Kidney capillary endothelial cell (primary cell): ENCODE measurements at regions not wholly inside any gene's neighbourhood (a gene's known extent, or its start where the extent isn't known, plus 50 kb on each side); places are given as distances from the start of the nearest gene placed in this dataset.
"Not testable (repeated sequence)": the region's sequence is repeated elsewhere in the genome, so short reads cannot be mapped to it uniquely, and the experiment has no call there.

Experiments
- DNase-seq: peaks from one replicate; pipeline ENCODE4 v3.0.0-alpha.2; 2018; ENCODE audit warnings: low spot score

DNA sequence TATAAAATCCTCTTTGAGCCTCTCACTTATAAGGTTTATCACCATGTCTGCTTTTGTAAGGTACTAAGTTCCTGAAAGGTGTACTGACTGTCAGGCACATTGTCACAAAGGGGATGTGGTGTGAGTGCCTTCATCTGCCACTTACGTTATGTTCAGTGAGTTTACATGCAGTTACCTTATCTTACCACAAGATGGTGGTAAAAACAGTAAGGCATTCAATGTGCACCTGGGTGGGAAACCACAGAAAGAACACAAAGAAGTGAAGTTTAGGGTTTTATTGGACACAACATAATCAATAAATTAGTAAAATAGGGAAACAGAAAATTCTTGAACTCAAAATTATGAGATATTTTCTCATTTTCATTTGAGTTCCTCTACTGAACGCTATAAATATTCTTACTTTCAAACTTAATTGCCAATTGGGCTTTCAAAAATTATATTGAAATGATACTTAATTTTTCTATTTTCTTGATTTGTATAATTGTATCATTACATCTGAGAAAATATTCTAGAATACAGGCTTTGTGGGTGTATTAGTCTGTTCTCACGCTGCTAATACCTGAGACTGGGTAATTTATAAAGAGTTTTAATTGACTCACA, 650.8 kb downstream of the PCDH7 start:
- peak; percentile 57 for DNase-seq

DNA sequence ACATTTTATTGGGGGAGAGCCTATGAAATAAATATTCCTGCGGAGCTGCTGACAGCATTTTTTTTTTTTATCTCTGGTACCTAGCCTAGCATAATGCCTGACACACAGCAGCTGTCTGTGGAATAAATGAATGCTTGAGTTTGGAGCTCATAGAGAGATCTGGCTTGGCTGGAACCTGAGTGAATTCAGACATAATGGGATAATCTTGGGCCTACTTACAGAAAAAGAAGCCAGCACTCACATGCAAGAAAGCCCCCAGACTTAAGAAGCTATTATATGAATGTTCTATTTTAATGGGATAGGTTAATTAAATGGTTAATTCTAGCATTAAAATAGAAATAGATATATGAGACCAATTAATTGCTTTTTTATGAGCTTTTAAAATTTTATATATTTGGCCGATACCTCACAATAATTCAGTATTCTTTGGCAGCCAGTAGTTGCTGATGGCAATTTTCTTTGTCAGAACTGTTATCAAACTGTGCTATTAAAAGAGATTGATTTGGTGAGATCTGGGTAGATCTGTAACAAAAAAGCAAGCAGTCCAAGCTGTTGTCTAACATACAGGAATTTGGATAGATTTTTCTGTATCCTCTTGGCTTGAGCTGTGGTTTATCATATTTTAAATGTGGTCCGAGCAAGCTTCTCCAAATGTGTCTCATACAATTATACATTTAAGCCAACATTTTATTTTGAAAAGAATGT, 654.2 kb downstream of the PCDH7 start:
- DNase-seq, result no peak

DNA sequence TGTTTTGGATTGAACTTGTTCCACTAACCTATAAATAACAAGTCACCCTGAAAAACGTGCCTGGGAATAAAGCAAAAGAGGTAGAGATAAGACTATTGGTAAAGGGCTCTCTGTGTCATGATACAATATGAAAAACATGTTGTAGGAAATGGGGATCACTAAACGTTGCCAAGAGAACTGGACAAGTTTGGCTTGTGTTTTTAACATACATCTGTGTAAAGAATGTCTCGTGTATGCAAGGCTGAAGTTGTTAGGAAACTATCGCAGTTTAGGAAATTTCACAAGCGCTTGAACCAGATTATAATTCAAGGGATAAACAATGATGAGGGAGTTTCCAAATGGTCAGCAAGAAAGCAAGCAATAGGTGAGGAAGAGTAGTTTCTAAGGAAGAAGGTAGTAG, 655.8 kb downstream of the PCDH7 start:
- no peak for DNase-seq

DNA sequence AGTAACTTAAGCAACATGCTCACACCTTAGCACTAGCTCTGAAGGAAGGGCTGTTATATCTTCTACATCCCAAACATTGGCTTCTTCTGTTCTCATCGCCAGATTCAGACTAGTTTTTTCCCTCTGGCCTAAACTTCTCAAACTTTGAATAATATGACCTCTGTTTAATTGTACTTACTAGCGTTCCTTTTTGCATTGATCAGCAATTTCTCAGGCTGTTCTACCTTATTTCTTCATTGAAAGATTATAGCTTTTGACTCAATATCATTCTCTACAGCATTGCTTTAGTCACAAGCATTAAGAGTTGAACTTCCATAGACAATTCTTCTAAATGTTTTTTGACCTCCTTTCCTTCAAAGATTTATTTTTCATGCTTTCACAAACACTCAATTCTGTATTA, 659.2 kb downstream of the PCDH7 start:
- DNase-seq, result no peak

DNA sequence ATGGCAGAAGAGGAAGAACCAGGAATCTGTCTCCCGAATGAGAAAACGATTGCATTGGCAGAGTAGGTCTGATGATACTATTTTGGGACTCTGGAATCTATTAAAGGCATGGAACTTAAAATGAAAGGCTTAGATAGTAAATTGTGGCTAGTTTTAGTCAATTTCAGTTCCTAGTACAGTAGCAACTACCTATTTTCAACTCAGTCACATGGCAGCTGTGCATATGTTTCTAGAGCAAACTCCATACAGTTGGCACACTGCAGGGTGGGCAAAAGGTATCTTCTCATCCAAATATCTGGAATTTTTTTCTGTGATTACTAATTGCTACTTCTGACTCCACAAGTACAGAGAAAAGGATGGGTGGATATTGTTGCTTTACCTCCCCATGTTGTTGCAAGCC, 663.6 kb downstream of the PCDH7 start:
- DNase-seq, result no peak

DNA sequence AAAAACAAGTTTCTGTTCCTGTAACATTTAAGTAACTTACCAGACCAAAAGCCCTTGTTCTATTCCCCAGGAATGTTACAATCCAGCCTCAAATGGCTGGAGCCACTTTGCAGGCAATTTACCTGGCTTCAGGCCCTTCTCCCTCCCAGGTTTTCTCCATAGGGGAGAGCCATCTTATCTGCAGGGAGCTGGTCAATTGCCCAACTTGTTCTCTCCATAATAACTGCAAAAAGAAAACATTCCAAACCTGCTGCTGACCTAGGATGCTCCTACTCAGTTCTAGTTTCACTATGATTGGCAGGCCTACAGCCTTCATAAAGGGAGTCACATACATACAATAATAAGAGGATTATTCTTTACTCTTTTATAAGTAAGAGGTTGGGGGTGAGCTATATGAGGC, 670.7 kb downstream of the PCDH7 start:
- DNase-seq, result no peak

DNA sequence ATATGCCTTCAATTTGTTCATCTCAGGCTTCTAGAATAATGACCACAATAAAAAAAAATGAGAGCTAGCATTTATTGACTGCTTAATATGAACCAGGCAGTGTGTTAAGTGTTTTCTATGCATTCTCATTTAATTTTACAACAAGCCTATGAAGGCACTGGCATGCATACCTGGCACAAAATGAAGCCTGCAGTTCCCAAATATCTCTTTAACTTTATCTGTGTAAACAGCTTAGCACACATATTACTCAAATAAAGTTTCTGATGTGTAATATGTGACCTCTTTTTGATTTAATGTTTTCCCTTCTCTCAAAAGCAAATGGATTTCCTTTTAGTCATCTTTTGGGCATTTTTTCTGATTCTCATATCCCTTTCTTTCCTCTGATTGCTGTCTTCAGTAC, 671.8 kb downstream of the PCDH7 start:
- DNase-seq, result no peak

DNA sequence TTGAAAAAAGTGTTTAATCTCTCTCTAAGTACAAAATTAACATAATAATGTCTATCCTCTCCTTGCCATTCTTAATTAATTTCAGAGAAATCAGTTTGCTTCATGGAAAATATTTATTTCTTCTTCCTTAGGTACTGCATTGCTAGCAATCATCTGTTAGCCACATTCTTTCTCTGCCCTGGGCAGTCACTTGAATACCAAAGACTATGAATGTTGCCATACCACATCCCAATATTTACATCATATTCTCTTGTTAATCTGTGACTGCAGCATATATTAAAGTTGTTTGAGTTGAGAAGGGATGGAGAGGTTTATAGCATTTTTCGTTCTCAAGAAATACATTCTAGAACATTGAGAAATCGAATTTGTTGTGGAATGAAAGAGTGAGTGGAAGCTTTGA, 672.8 kb downstream of the PCDH7 start:
- DNase-seq, result no peak

DNA sequence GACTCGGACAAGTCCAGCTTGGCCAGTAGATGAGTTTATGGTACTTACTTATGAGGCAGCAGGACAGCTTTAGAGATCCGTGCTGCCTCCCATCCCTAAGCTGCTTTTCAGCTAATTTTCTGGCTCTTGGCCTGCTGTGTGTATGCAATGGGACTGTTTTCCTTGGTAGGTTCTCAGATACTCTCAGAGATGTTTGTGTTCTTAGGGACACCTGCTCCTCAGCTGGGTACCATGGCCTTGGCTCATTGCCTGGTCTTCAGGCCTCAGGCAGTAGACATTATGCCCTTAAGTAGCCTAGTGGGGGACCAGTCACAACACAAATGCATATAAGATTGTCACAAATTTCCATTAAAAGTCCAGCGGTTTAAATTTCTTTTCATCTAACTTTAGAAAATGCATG, 688.0 kb downstream of the PCDH7 start:
- no peak for DNase-seq

DNA sequence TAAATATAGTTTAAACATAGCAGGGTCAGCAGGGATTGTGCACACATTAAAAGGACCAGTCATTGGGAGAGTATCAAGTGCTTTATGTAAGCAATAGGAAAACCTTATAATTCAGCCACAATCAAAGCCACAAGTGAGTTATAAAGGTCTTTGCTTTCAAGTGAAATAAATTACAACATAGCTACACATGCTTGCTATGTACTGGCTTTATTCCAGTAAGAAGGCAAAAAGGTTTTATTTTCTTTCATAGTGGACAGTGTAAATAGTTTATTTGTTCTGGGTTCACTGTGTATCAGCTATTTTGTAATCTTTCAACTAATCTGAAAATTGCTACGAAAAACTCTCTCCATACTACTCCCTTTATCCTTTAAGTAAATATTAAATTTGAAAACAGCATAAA, 691.4 kb downstream of the PCDH7 start:
- no peak for DNase-seq

DNA sequence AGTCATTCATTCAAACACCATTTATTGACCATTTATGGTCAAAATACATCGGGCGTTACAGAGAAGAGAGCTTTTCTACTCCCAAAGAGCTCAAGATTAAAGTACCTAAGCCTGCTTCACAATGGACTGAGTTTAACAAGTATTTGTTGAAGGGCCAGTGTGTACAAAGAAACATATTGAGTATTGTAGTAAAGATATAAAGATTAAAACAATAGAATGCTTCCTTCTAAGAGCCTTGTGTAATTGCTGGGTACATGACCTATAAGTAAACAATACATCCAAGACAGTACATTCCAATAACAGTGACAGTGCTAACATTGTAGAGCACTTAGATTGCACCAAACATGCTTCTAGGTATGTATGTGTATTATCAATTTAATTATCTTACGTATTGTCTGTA, 695.5 kb downstream of the PCDH7 start:
- no peak for DNase-seq

DNA sequence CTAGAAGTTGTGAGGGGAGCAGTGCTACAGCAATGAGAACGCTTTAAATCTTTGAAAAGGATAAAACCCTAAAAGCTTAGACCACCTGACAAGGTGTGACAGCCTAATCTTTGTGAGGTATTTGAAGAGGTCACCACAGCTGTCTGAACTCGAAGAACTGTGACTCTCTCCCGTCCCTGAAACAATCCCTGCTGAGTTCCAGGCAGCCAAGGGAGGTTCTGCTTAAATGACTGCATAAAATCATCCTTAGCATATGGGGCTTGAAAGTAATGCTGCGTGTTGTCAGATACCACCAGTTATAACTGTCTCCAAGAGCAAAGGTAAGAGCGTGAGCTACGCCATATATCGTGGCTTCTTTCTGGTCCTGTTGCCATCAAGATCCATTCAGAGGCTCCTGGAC, 696.3 kb downstream of the PCDH7 start:
- no peak for DNase-seq

DNA sequence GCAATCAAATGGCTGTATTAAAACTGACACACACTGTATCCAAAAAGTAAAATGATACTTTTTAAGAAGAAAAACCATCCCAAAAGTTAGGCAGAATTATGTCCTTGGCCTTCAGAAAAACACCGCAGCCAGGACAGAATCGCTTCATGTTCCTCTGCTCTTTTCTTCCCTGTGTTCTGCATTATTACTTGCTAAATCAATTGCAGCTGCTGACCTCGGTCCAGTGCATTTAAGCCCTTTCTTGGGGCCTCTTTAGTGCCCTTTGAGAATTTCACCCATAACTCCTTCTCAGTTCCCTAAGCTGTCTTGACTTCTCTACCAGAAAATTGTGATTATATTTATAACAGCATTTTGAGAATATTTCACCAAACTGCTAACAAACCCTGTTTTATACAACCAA, 696.9 kb downstream of the PCDH7 start:
- no peak for DNase-seq

DNA sequence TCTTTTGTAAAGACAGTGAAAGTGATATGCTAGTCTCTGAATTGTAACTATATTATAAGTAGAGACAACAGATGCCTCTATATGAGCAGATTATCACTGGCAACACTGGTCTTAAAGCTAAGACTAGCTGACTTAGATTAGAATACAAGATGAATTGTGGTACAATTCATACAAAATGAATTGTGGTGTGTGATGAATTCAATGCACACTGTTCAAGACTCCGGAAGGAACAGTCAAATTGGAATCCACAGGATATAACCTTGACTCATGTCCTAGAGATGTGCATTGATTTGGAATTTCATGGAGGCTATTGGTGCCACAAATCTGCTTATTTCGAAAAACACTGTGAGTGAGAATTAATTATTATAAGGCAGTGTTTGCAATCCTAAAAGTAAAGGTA, 701.8 kb downstream of the PCDH7 start:
- DNase-seq, result peak; percentile 13

DNA sequence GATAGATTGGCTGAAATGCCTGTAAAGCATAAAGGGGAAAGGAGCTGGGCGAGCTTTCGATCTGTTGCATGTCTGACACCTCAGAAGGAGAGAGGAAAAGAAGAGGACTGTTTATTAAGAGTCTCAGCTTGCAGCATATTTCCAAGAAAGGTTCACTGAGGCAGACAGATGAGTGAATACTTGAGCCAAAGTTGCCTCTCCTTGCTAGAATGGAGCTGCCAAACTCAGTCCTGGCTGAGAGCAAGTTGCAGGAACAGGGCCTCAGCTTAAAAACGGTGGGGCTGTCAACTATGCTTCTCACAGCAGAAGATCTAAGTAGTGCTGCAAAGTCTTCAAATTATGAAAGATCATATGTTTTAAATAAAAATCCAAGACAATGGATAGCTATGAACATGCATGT, 707.5 kb downstream of the PCDH7 start:
- DNase-seq, result no peak

DNA sequence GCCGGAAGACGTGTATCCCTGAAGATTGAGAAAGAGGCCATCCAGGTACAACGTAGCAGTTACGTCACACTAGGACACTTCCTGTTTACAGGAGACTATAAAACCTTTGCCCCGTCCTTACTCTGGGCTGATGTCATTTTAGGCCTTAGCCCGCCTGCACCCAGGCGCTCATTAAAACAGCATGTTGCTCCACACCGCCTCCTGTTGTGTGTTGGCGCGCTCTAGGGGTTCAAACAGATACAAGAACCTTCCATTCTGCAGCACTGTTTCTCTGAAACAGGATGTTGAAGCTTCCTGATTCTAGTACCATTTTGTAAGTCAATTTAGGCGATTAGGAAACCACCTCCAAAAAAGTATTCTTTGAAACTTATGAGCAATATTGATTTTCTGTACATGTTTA, 722.1 kb downstream of the PCDH7 start:
- DNase-seq, result no peak

DNA sequence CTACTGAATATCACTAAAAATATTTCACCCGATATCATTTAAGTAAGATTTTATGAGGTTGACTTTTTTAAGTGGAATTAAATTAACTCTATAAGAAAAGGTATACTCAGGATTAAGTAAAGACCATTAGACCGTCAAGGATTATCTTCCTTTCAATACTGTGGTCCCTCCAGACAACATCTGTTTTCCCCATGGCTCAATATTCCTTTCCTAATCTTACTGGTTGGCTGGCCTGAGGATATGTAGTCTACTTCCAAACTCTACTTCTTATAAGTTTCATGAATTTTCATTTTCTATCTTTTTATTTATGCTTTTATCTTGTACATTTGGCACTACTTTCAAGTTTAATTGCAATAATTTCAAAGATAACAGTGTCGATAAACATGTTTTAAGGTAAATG, 725.4 kb downstream of the PCDH7 start:
- no peak for DNase-seq

DNA sequence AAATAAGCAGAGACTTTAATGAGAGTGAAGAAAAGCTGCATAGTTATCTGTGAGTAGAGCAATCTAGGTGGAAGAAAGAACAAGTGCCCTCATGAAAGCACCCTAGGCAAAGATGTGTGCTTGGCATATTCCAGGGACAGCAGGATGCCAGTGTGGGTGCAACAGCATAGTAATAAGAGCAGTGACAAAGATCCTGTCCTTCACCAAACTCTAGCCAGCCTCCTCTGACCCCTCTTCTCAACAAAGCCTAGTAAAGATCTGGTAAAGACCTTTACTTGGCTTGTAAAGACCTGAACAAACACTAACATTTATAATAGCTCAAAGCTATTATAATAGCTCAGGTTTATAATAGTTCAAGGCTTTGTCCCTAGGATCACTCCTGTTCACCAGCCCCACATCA, 735.4 kb downstream of the PCDH7 start:
- DNase-seq, result no peak

DNA sequence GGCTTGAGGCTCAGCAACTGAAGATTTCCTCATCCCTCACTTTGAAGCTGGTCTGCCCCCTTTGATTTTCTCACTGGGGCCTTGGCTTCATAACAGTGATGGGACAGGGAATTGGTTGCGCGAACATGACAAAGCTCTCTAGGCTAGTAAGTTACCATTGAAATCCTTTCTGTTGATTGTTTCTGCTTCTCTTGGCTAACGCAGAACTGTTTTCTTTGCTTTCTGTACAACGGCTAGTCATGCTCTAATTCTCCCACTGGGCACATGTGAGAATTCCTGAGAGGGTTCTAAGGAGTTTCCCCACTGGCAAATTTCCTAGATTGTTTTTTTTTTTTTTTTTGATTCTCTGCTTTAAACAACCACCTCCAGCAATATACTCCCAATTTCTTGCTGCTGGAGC, 738.6 kb downstream of the PCDH7 start:
- DNase-seq, result no peak

DNA sequence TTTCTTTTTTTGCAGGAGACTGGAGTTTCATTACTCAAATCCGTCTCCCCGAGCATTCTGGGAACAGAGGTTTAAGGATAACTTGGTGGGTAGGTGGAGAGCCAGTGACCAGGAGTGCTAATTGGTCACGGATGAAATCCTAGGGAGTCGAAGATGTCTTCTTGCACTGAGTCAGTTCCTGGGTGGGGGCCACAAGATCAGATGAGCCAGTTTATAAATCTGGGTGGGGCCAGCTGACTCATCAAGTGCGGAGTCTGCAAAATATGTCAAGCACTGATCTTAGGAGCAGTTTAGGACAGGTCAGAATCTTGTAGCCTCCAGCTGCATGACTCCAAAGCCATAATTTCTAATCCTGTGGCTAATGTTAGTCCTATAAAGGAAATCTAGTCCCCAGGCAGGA, 741.3 kb downstream of the PCDH7 start:
- DNase-seq, result no peak

DNA sequence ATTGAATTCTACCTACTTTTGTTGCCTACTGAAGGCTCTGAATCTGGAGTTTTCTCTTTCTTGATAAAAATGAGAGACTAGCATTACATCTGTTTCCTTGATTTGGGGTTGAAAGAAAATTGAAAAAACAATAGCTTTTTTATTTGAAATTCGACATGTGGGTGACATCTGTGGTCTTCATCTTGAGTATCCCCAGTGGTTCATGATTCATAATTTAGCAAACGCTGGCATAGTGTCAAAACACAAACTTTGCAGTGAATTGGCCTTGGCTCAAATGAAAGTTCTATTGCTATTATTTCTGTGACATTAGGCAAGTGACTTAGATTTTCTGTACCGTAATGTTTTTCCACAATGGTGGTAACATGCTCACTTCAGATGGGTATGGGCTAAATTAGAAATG, 747.6 kb downstream of the PCDH7 start:
- no peak for DNase-seq

DNA sequence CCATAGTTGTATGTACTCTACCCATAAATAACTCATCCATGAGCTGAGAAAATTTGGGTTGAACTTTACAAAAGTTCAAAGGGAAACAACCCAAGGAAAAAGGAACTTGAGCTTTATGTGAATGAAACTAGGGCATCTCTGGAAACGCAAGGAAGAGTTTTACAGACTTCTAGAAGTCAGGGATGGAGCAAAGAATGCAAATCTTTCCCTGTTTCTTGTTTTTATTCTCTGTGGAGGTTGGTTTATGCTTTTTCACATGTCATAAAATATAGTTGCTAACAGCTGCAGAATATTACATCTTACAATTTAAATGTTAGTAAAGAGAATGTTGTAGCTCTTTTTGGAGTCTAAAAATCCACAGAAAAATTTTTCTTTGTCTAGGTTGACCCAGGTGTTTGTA, 754.1 kb downstream of the PCDH7 start:
- DNase-seq, result no peak

DNA sequence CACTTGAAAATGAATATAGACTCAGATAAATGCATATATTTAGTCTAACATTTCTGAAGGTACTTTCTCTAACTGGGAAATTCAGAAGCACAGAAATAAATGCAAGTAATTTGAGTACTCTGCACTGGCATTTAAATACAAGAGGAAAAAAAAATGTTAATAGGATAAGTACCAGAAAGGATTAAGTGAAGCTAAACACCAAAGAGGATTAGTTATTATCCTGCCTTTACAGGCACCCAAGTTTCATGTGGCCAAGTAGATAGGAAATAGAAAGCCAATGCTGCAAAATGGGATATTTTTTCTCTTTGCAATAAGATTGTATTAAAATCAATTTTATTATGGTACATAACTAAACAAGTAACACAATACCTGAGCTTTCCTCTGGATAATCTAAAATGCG, 762.5 kb downstream of the PCDH7 start:
- DNase-seq, result no peak

DNA sequence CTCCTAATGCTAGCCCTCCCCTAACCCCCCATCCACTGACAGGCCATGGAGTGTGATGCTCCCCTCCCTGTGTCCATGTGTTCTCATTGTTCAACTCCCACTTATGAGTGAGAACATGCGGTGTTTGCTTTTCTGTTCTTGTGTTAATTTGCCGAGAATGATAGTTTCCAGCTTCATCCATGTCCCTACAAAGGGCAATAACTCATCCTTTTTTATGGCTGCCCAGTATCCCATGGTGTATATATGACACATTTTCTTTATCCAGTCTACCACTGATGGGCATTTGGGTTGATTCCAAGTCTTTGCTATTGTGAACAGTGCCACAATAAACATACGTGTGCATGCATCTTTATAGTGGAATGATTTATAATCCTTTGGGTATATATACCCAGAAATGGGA, 779.0 kb downstream of the PCDH7 start:
- not testable (repeated sequence) for DNase-seq
